Neural cell (in vitro differentiated cells): ENCODE measurements at regions not wholly inside any gene's neighbourhood (a gene's known extent, or its start where the extent isn't known, plus 50 kb on each side); places are given as distances from the start of the nearest gene placed in this dataset.

Experiments used
- H2AFZ ChIP-seq: fragments of 200-600, 300-800 bp; sonication (generic), shearing (Covaris generic); 2 replicates; pipeline ENCODE4 v1.6.0; 2014; ENCODE audit warnings: low read depth, mild to moderate bottlenecking, antibody characterized with exemption, low read length, moderate library complexity
- H3F3A ChIP-seq: fragments of 200-600 bp; shearing (Covaris generic); 2 replicates; pipeline ENCODE4 v1.6.1; 2016; ENCODE audit warnings: mild to moderate bottlenecking, moderate library complexity, mixed read lengths, antibody characterized with exemption, low read length; ENCODE audit not compliant: insufficient read depth, poor library complexity, severe bottlenecking
- H3K27ac ChIP-seq: fragments of 200-600, 300-800 bp; sonication (generic), shearing (Covaris generic); 2 replicates; pipeline ENCODE4 v1.5.1; 2014; ENCODE audit warnings: mild to moderate bottlenecking, low read length, moderate library complexity
- H3K27me3 ChIP-seq: fragments of 300-800, 200-600 bp; sonication (generic), shearing (Covaris generic); 2 replicates; pipeline ENCODE4 v1.6.0; 2014; ENCODE audit warnings: mild to moderate bottlenecking, low read depth, low read length, moderate library complexity; ENCODE audit not compliant: insufficient read depth
- H3K36me3 ChIP-seq: fragments of 300-800, 200-600 bp; sonication (generic), shearing (Covaris generic); 2 replicates; pipeline ENCODE4 v1.5.1; 2014; ENCODE audit warnings: mild to moderate bottlenecking, antibody characterized with exemption, low read length, moderate library complexity; ENCODE audit not compliant: insufficient read depth
- H3K4me2 ChIP-seq: fragments of 300-800, 200-600 bp; sonication (generic), shearing (Covaris generic); 2 replicates; pipeline ENCODE4 v1.6.0; 2014; ENCODE audit warnings: mild to moderate bottlenecking, low read length
- H3K4me3 ChIP-seq: fragments of 300-800, 200-600 bp; sonication (generic), shearing (Covaris generic); 2 replicates; pipeline ENCODE4 v1.5.1; 2014; ENCODE audit warnings: mild to moderate bottlenecking, low read length, moderate library complexity
- H3K79me2 ChIP-seq: fragments of 200-600 bp; shearing (Covaris generic); replicated peaks from 2 replicates; pipeline ENCODE4 v1.6.0; 2014; ENCODE audit warnings: mild to moderate bottlenecking, low read length, moderate library complexity; ENCODE audit not compliant: insufficient read depth
- H3K9ac ChIP-seq: fragments of 300-800, 200-600 bp; sonication (generic), shearing (Covaris generic); 2 replicates; pipeline ENCODE4 v1.6.1; 2016; ENCODE audit warnings: mild to moderate bottlenecking, low read length, mixed read lengths
- H3K9me2 ChIP-seq: fragments of 200-600 bp; shearing (Covaris generic); 2 replicates; pipeline ENCODE4 v1.6.1; 2016; ENCODE audit warnings: mild to moderate bottlenecking, low read length, mixed read lengths; ENCODE audit not compliant: insufficient read depth
- H3K9me3 ChIP-seq: fragments of 200-600, 300-800 bp; sonication (generic), shearing (Covaris generic); 2 replicates; pipeline ENCODE4 v1.6.1; 2016; ENCODE audit warnings: mild to moderate bottlenecking, mixed run types, low read length, moderate library complexity, mixed read lengths
- H4K20me1 ChIP-seq: fragments of 200-600 bp; shearing (Covaris generic); 2 replicates; pipeline ENCODE4 v1.6.1; 2016; ENCODE audit warnings: mild to moderate bottlenecking, mixed run types; ENCODE audit not compliant: insufficient read depth
- EP300 ChIP-seq: fragments of 450-650 bp; conservative IDR thresholded peaks from 2 replicates; pipeline ENCODE4 v1.6.1; 2014; ENCODE audit warnings: antibody characterized with exemption, mild to moderate bottlenecking, moderate library complexity; ENCODE audit not compliant: poor library complexity, severe bottlenecking
- EZH2 ChIP-seq: fragments of 200-600, 300-800 bp; shearing (Covaris generic), sonication (generic); IDR thresholded peaks from 2 replicates; pipeline ENCODE4 v1.6.1; 2014; ENCODE audit warnings: antibody characterized with exemption, low read length, borderline replicate concordance, mild to moderate bottlenecking; ENCODE audit not compliant: insufficient read depth, poor library complexity, severe bottlenecking
- MXI1 ChIP-seq: fragments of 450-650 bp; conservative IDR thresholded peaks from 2 replicates; pipeline ENCODE4 v1.6.1; 2014; ENCODE audit warnings: antibody characterized with exemption, mild to moderate bottlenecking; ENCODE audit not compliant: poor library complexity, severe bottlenecking
- POLR2AphosphoS5 ChIP-seq: IDR thresholded peaks from 2 replicates; pipeline ENCODE4 v1.6.1; 2012
- RAD21 ChIP-seq: fragments of 450-650 bp; conservative IDR thresholded peaks from 2 replicates; pipeline ENCODE4 v1.6.1; 2014; ENCODE audit warnings: antibody characterized with exemption, mild to moderate bottlenecking, moderate library complexity
- SMC3 ChIP-seq: fragments of 450-650 bp; conservative IDR thresholded peaks from 2 replicates; pipeline ENCODE4 v1.6.1; 2014; ENCODE audit warnings: antibody characterized with exemption, mild to moderate bottlenecking, moderate library complexity; ENCODE audit not compliant: poor library complexity
- TAF1 ChIP-seq: IDR thresholded peaks from 2 replicates; pipeline ENCODE4 v1.6.1; 2012; ENCODE audit warnings: low read depth
- TF ChIP-seq, protein P1 (sequence below): fragments of 450-650 bp; IDR thresholded peaks from 2 replicates; pipeline ENCODE4 v1.5.1; 2014; ENCODE audit warnings: antibody characterized with exemption, mild to moderate bottlenecking, moderate library complexity; ENCODE audit not compliant: poor library complexity, severe bottlenecking
- TF ChIP-seq, protein P2 (sequence below): IDR thresholded peaks from 2 replicates; pipeline ENCODE4 v1.6.1; 2012; ENCODE audit warnings: borderline replicate concordance

DNA sequence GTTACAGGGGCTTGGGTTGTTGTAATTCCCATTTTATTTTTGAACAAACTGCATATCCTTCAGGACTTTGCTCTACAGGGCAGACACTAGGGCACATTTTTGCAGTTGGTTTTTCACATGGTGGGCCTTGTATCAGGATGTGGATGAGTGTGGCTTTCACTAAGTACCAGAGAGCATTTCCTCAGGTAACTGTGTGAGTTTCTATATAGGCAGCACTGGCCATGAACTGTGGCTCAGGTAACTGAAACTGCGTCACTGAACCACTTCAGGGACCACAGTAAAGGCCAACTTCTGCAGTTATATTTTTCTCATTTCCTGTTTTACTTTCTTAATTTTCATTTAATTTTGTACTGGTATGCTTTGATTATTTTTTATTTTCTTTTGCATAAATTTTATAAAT lies 166.5 kb downstream of the ZNF486 start:
- Histone ChIP-seq H3K4me3 (no peak overlapping the region), H3F3A (no peaks in the 10 kb centered on the region), H4K20me1 (no peaks in the 10 kb centered on the region), H3K9ac (no peak overlapping the region), H2AFZ (no peak overlapping the region), H3K79me2 (no peaks in the 10 kb centered on the region), H3K36me3 (no peaks in the 10 kb centered on the region), H3K9me2 (no peaks in the 10 kb centered on the region), H3K9me3 (no peaks in the 10 kb centered on the region), H3K4me2 (no peak overlapping the region), H3K27me3 (no peaks in the 10 kb centered on the region), H3K27ac (no peak overlapping the region)
- TF ChIP-seq MXI1, result no peak
- no peak for TF ChIP-seq TAF1
- TF ChIP-seq EP300, result no peak
- TF ChIP-seq SMC3, result no peak
- TF ChIP-seq RAD21, result no peak

DNA sequence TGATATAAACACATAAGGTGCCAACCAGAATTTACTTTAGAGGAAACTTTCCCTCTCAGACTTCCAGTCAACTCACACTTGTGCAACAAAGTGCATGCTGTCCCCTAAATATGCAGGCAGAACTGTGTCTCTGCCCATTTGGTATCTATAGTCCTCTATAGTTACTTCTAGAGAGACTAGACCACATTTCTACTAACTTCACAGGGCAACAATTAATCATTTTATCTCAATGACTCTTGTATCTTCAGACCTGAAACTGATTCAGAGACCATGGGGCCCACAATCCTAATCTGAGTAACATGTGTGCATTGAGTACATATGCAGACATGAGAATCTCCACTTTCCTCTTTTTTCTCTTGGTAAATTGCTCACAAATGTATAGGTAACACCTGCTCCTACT lies 158.1 kb downstream of the ZNF486 start:
- H3K9ac ChIP-seq, result no peak overlapping the region
- no peaks in the 10 kb centered on the region for H3K9me2 ChIP-seq
- H3K9me3 ChIP-seq, result no peaks in the 10 kb centered on the region
- TF ChIP-seq MXI1, result no peak
- no peak for TF ChIP-seq POLR2AphosphoS5
- no peaks in the 10 kb centered on the region for H3F3A ChIP-seq
- H2AFZ ChIP-seq, result no peak overlapping the region
- H3K4me2 ChIP-seq, result no peak overlapping the region
- H3K27ac ChIP-seq, result no peak overlapping the region
- H3K79me2 ChIP-seq, result no peaks in the 10 kb centered on the region
- no peaks in the 10 kb centered on the region for H3K27me3 ChIP-seq
- H3K36me3 ChIP-seq, result no peaks in the 10 kb centered on the region
- no peak overlapping the region for H3K4me3 ChIP-seq
- no peaks in the 10 kb centered on the region for H4K20me1 ChIP-seq

DNA sequence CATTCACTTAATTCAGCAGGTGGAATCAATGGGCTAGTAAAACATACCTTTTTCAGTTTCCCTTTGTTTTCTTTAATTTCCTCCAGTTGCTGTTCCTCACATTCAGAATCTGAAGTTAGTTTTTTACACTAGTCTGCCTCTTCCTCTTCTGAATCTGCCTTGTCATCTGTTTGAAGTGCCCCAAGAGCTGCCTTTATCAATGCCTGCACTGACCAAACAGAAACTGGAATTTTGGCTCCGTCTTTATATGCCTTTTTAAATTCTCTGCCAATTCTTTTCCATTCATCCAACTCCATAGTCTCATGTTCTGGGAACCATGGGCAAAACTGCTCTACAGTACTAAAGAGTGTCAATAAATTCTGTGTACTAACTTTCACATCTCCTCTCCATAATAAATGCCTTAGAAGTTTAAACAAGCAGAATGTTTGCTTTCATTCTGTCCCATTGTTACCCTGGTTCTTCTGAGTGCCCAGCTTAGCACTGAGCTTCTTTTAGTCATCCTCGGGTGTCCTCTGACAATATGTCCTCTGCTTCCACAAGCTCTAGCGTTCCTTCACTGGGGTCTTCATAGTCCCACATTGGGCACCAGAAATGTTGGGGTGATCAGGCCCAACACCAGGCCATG lies 154.2 kb downstream of the ZNF486 start:
- no peak overlapping the region for H3K27ac ChIP-seq

More for the DNA sequence above, 154.2 kb downstream of the ZNF486 start:
- Histone ChIP-seq H3K9me2 (no peaks in the 10 kb centered on the region), H3K9ac (no peak overlapping the region), H3K4me3 (no peak overlapping the region), H3F3A (no peaks in the 10 kb centered on the region), H3K4me2 (no peak overlapping the region), H2AFZ (no peak overlapping the region), H3K79me2 (no peaks in the 10 kb centered on the region), H3K9me3 (no peaks in the 10 kb centered on the region), H4K20me1 (no peaks in the 10 kb centered on the region), H3K27me3 (no peaks in the 10 kb centered on the region), H3K36me3 (no peaks in the 10 kb centered on the region)
- TF ChIP-seq EP300 (no peak), EZH2 (no peak), TAF1 (no peak), MXI1 (no peak)
- TF ChIP-seq, protein P1, sequence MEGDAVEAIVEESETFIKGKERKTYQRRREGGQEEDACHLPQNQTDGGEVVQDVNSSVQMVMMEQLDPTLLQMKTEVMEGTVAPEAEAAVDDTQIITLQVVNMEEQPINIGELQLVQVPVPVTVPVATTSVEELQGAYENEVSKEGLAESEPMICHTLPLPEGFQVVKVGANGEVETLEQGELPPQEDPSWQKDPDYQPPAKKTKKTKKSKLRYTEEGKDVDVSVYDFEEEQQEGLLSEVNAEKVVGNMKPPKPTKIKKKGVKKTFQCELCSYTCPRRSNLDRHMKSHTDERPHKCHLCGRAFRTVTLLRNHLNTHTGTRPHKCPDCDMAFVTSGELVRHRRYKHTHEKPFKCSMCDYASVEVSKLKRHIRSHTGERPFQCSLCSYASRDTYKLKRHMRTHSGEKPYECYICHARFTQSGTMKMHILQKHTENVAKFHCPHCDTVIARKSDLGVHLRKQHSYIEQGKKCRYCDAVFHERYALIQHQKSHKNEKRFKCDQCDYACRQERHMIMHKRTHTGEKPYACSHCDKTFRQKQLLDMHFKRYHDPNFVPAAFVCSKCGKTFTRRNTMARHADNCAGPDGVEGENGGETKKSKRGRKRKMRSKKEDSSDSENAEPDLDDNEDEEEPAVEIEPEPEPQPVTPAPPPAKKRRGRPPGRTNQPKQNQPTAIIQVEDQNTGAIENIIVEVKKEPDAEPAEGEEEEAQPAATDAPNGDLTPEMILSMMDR, result no peak
- TF ChIP-seq, protein P2, sequence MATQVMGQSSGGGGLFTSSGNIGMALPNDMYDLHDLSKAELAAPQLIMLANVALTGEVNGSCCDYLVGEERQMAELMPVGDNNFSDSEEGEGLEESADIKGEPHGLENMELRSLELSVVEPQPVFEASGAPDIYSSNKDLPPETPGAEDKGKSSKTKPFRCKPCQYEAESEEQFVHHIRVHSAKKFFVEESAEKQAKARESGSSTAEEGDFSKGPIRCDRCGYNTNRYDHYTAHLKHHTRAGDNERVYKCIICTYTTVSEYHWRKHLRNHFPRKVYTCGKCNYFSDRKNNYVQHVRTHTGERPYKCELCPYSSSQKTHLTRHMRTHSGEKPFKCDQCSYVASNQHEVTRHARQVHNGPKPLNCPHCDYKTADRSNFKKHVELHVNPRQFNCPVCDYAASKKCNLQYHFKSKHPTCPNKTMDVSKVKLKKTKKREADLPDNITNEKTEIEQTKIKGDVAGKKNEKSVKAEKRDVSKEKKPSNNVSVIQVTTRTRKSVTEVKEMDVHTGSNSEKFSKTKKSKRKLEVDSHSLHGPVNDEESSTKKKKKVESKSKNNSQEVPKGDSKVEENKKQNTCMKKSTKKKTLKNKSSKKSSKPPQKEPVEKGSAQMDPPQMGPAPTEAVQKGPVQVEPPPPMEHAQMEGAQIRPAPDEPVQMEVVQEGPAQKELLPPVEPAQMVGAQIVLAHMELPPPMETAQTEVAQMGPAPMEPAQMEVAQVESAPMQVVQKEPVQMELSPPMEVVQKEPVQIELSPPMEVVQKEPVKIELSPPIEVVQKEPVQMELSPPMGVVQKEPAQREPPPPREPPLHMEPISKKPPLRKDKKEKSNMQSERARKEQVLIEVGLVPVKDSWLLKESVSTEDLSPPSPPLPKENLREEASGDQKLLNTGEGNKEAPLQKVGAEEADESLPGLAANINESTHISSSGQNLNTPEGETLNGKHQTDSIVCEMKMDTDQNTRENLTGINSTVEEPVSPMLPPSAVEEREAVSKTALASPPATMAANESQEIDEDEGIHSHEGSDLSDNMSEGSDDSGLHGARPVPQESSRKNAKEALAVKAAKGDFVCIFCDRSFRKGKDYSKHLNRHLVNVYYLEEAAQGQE, result no peak
